ENCODE measurements at regions not wholly inside any gene's neighbourhood (a gene's known extent, or its start where the extent isn't known, plus 50 kb on each side); places are given as distances from the start of the nearest gene placed in this dataset.

GRCh38 chr12:114850661-114851275, 166.8 kb upstream of the TBX3 start:
- TF ChIP-seq ZNF565 (CRISPR knock-in tag; conservative IDR thresholded peaks at IDR 0.05; ENCODE audit: low read depth) (no peak), ZFP3 (CRISPR knock-in tag; IDR thresholded peaks at IDR 0.05) (no peak), OSR1 (CRISPR knock-in tag; IDR thresholded peaks at IDR 0.05) (no peak), ZNF70 (CRISPR knock-in tag; IDR thresholded peaks at IDR 0.05) (no peak), RARB (CRISPR knock-in tag; IDR thresholded peaks at IDR 0.05) (no peak)
